ENCODE measurements at regions not wholly inside any gene's neighbourhood (a gene's known extent, or its start where the extent isn't known, plus 50 kb on each side); places are given as distances from the start of the nearest gene placed in this dataset.

DNA sequence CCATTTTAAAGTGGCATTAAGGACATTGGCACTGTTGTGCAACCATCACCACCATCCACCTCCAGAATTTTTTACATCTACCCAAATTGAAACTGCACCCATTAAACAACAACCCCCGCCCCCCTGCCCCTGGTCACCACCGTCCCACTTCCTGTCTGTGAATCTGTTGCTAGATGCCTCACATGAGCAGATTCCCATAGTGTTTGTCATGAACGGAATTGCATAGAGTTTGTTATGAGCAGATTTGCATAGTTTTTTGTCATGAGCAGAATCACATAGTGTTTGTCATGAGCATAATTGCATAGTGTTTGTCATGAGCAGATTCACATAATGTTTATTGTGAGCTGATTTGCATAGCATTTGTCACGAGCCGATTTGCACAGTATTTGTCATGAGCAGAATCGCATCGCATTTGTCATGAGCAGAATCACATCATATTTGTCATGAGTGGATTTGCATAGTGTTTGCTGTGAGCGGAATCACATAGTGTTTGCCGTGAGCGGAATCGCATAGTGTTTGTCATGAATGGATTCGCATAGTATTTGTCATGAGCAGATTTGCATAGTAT is 54.0 kb upstream of the GTF3A start:
- DNase-seq, result no peak

DNA sequence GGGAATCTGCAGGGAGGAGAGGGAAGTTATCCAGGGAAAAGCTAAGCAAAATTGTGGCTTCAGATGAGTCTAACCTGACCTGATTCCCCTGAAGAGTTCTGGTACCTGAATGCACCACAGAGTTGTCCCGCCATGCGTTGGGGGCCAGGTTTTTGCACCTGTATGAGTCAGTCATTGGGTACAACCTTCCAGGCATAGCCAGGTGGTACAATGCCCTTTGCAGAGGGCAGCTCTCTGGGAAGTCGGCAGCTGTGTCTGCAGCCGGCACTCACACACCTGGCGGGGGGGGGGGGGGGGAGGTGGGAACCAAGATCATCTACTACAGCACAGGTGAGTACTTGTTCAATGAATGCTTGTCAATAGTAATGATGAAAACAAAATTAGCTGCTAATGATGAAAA is 52.5 kb upstream of the GTF3A start:
- DNase-seq, result no peak

DNA sequence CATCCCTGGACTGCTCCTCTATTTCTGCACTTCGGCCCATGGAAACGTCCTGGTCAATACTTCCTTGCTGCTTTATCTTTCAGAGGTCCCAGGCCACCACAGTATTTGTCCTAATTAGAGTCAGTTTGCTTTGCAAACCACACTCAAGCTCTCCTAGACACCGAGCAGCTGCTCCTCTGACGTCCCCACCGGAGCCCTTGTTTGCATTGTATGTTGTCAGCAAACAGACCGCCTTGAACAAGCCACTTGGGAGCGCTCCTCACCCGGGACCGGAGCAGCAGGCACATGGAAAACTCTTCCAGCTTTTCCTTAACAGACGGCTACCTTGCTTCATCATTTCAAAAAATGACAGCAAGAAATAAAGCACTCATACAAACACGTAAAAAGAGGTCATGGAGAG is 51.5 kb upstream of the GTF3A start:
- DNase-seq, result no peak

DNA sequence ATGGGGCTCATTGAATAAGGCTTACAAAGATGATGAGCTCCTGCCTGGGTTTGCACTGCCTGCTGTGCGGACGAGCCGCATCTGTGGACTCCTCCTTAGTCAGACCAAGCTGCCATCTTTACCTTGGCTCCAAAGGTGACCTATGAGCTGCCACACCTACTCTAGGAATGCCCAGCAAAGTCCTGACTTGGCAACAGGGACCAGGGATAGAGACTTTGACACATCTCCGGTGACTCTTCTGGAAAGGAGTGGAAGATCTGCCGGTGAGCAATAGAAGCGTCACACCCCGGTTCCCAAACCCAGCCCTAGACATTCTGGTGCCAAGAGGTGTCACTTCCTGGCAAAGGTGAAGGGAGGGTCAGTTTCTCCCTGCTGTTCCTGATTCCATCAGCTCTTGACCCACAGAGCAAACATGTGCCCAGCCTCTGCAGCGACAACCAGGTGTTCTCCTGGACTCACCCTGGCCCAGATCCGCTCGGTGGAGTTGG is 50.2 kb upstream of the GTF3A start:
- DNase-seq, result no peak

Measured in NCI-H2227 treated with DMSO at 0.1 percent for 48 hours (cell line).